Germinal center (tissue), 1 donor: ENCODE measurements at regions not wholly inside any gene's neighbourhood (a gene's known extent, or its start where the extent isn't known, plus 50 kb on each side); places are given as distances from the start of the nearest gene placed in this dataset.
"Not testable (repeated sequence)": the region's sequence is repeated elsewhere in the genome, so short reads cannot be mapped to it uniquely, and the experiment has no call there.

Experiments used
- DNase-seq: peaks from one replicate; pipeline ENCODE4 v3.0.0; 2012; ENCODE audit warnings: mixed read lengths, low spot score

GRCh38 chr4:71841336-71841735 lies 57.5 kb upstream of the GC start:
- DNase-seq: no peak

GRCh38 chr4:71847300-71847699 lies 63.4 kb upstream of the GC start:
- DNase-seq: no peak

GRCh38 chr4:71855944-71856343 lies 72.1 kb upstream of the GC start:
- DNase-seq: no peak

- no peak for DNase-seq
Observed at GRCh38 chr4:71857713-71858451, 74.0 kb upstream of the GC start.

GRCh38 chr4:71860643-71861042 lies 76.8 kb upstream of the GC start:
- no peak for DNase-seq

GRCh38 chr4:71862315-71862714 lies 78.4 kb upstream of the GC start:
- no peak for DNase-seq

- DNase-seq: no peak
Observed at GRCh38 chr4:71863457-71863856, 79.6 kb upstream of the GC start.

- no peak for DNase-seq
Observed at GRCh38 chr4:71864380-71864779, 80.5 kb upstream of the GC start.

GRCh38 chr4:71866212-71866885 lies 82.5 kb upstream of the GC start:
- DNase-seq: no peak

- no peak for DNase-seq
Observed at GRCh38 chr4:71867598-71867997, 83.7 kb upstream of the GC start.

GRCh38 chr4:71870456-71870855 lies 86.6 kb upstream of the GC start:
- DNase-seq: no peak

GRCh38 chr4:71872221-71872620 lies 88.3 kb upstream of the GC start:
- DNase-seq: no peak

- DNase-seq: no peak
Observed at GRCh38 chr4:71872767-71873415, 89.0 kb upstream of the GC start.

- no peak for DNase-seq
Observed at GRCh38 chr4:71878376-71878775, 94.5 kb upstream of the GC start.

- no peak for DNase-seq
Observed at GRCh38 chr4:71882113-71882841, 98.4 kb upstream of the GC start.

- not testable (repeated sequence) for DNase-seq
Observed at GRCh38 chr4:71900366-71900765, 116.5 kb upstream of the GC start.

- DNase-seq: not testable (repeated sequence)
Observed at GRCh38 chr4:71905594-71905993, 121.7 kb upstream of the GC start.

- no peak for DNase-seq
Observed at GRCh38 chr4:71906096-71906495, 122.2 kb upstream of the GC start.

- DNase-seq: no peak
Observed at GRCh38 chr4:71907071-71907470, 123.2 kb upstream of the GC start.

- no peak for DNase-seq
Observed at GRCh38 chr4:71907782-71908181, 123.9 kb upstream of the GC start.

- DNase-seq: no peak
Observed at GRCh38 chr4:71913275-71913674, 118.5 kb upstream of the NPFFR2 start.

- DNase-seq: no peak
Observed at GRCh38 chr4:71923070-71923469, 108.7 kb upstream of the NPFFR2 start.

- DNase-seq: no peak
Observed at GRCh38 chr4:71930459-71930858, 101.3 kb upstream of the NPFFR2 start.
